GM19395 (cell line): ENCODE measurements at regions not wholly inside any gene's neighbourhood (a gene's known extent, or its start where the extent isn't known, plus 50 kb on each side); places are given as distances from the start of the nearest gene placed in this dataset.

ENCODE experiments used
- ATAC-seq: cut with Tn5 transposase; IDR thresholded peaks from one replicate; pipeline ENCODE4 v1.9.1; 2021; ENCODE audit warnings: mild to moderate bottlenecking, moderate library complexity; ENCODE audit not compliant: unreplicated experiment

DNA sequence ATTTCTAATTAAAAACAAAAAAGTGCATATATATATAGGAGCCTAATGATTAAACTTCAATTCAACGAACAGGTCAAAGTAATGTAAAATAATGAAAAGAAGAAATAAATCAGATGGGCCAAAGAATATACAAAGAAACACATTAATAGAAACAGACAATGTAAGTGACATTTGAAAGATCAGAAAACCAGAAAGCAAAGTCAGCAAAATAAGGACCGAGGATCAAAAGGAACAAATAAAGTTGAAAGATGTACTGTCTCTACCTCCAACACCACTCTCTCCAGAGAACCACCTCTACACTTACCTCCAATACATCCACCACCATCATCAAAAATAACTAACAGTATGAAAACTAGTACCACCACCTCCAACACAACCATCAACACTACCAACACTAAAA is 1226.3 kb upstream of the NCAM2 start:
- ATAC-seq: no peak

DNA sequence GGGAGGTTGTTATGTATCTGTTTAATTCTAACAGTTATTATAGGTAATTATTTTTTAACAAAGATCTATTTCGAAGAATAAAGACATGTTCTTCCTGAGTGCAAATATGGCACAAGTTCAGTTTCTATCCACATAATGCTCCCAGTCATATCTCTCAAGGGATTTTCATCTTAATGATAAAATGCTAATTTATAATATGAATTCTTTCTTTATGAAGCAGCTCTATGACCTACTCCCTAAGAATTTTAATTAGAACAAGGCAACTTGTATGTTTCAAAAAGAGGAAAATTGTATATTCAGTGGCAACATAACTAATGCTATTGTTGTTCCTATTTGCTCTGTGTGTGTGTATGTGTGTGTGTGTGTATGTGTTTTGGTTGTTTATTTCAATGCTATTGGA is 1222.1 kb upstream of the NCAM2 start:
- no peak for ATAC-seq

DNA sequence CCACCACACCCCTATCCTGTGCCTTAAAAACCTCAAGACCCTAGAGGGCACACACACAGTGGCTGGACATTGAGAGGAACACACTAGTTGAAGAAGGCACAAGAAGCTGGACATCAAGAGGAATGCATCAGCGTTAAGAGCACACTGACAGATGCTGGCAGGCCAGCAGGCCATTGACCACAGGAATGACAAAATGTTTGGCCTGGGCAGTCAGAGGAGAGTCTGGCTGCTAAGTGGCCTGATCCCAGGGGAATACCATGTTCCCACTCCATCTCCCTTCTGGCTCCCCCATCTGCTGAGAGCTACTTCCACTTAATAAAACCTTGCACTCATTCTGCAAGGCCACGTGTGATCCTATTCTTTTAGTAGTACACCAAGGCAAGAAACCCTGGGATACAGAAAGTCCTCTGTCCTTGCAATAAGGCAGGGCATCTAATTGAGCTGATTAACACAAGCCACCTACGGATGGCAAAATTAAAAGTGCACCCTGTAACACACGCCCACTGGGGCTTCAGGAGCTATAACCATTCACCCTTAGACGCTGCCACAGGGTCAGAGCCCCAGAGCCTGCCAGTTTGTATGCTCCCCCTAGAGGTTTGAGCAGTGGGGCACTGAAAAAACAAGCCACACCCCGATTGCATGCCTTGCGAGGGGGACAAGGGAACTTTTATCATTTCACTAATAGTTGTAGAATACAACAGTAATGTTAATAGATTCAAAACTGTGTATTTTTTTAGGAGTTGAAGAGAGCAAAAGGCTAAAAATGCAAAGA is 1216.1 kb upstream of the NCAM2 start:
- ATAC-seq: no peak

DNA sequence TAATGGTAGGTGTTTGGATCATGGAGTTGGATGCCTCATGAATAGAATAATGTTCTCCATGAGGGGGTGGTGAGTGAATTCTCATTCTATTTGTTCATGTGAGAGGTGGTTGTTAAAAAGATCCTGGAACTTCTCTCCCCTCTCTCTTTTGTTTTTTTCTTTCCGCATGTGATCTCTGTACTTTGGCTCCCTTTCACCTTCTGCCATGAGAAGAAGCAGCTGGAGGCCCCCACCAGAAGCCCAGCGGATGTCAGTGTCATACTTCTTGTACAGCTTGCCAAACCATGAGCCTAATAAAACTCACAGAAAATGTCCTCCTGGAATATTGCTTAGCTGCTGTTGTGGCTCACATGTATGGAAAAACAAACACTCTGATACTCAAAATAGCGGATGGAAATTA is 1212.3 kb upstream of the NCAM2 start:
- no peak for ATAC-seq

DNA sequence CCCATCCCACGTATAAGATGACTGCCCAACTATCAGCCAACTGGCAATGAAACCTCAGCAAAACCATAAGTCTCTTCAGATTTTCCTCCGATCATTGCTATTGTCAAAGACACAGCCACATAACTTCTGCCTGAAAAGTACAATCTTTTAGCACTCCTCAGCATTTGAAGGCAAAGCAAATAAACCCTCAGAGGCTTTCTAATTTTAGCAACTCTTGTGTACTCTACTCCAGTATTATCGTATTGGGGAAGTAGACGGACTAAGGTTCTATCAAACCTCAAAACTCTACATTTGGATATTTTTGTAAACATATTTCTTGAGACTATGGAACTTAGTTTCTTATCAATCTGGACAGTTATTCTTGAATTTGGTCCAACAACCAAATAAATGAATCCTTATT is 1206.2 kb upstream of the NCAM2 start:
- no peak for ATAC-seq

DNA sequence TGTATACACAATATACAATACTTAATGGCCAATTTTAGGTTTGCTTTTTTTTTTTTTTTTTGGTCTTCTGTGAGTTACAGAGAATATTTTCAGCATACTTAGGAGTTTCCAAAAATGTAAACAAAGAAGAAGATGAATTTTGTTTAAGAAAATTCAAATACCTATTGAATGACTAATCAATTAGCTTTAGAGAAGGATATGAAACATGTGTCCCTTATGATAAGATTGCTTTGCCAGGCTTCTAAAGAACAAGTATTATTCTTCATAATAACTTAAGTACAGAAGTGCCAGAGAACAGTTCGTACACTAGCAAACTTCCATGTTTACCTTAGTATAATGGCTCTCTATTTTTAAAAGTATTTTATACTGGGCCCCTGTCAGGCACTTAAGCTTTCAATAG is 1191.0 kb upstream of the NCAM2 start:
- no peak for ATAC-seq

DNA sequence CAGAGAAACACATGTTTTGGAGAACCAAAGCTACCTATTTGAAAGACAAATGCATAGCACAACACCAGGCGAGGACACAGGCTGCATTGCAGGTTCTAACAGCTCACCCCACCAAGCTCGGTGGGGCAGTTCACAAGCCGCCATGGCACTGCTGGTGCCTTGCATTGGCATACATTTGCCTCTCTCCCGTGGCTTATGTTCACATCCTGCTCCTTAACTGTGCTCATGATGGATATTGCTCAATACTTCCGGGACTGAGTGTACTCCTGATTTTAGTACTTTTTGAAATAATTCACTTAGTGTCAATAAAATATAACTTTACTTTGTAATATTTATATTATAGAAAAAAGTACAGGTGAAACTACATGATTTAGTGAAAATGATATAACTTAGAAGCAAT is 1187.4 kb upstream of the NCAM2 start:
- no peak for ATAC-seq

DNA sequence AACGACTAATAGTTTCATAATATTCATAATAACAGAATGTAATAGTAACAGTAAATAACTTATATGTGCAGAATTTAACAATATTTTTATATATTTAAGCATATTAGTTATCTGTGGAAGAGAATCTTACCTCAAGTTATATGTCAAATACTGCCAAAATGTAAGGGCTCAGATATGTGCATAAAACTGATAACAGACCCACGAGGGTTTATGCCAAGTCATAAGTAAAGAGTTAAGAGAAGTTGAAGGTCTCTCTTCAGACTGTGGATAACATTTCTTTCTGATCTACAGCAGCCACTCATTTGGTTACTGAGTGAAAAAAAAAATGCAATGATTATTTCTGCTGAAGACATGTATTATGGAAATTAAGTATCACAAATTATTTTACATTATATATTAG is 1167.8 kb upstream of the NCAM2 start:
- no peak for ATAC-seq

DNA sequence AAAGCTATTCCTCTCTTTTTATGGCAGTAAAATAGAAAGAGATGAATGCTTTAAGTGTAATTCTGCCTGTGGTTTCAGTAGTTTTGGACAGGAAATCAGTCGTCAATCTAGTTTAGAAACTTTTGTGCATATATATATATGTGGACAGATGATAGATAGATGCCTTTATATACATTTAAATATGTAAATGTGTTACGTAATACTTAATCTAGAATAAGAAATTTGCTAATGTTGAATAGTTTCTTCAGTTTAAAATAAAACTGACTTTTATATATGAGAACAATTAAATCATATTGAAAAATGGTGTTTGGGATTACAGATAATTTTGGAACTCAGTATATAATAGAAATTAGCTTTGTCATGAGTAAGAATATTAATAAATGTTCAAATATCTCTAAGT is 1165.7 kb upstream of the NCAM2 start:
- ATAC-seq: no peak

DNA sequence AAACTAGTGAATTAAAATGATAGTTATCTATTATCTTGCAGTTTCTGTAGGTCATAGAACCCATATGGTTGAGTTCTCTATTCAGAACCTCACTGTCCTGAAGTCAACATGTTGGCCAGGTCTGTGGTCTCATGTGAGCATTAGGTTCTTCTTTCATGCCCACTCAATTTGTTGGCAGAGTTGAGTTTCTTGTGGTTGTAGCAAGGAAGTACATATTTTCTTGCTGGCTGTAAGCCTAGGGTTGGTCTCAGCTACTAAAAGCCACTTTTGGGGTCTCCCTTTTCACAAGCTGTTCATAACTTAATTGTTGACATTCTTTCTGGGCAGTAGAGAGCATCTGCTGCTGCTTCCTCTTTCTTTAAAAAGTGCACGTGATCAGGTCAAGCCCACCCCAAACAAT is 1165.1 kb upstream of the NCAM2 start:
- ATAC-seq: no peak

DNA sequence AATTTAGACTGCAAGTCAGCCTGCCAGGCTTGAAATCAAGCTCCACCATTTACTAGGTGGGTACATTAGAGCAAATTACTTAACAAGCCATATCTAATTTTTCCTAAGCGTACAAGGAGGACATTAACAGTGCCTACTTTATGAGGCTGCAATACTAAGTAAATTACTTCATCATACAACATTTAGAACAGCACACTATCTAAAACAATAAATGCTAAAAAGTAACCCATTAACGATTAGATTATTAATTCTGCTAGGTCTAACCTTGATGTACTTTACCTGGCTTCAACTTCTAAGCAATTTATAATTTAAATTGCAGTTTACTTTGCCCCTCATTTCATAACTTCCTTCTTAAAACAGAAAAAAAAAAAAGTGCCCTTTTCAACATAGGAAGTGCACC is 1155.6 kb upstream of the NCAM2 start:
- no peak for ATAC-seq

DNA sequence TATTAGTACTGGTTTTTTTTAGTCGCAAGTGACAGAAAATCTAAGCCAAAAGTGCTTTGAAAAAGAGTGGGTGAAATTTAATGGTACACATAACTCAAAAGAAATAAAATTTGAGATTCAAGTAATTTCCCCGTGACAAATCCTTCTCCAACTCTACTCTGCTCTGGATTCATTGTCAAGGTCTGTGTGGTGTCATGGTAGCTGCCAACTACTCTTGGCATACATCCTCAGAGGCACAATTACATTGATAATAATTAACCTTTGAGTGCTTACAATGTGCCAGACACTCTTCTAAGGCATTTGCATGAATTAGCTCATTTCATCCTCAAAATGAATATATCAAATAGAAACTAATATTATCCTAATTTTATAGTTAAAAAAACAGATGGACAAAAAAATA is 1153.9 kb upstream of the NCAM2 start:
- no peak for ATAC-seq

DNA sequence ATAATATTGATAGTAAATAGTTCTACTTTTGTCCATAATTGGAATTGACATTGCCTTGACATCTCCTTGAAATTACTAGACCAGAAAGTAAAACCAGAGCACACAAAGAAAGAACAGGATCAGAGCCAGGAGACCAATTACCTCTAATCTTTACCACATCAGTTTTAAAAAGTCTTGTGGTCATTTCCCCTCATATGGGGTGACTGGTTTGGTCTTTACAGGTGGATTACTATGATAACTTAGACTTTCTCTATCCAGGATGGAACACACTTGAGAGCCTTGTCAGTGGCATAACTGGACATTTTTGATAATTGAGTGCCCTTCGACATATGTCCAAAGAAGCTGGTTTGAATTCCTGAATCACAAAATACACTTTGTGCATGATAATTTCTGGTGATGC is 1148.1 kb upstream of the NCAM2 start:
- no peak for ATAC-seq

DNA sequence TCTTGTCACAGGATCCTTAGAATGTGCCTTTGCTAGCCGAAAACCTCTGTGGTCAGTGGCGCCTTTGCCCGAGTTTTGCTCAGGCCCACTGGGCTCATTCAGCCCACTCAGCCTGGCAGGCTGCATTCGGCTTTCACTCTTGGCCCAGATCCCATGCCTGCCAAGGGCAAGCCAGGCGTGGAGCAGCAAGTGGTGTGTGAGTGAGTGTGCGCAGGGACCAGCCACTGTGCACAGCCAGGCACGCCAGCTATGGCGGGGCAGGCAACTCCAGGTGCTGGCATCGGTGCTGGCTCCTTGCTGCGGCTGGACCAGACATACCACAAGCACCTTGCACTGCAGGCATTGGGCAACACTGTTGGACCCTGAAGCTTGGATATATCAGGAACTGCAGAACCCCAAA is 1145.1 kb upstream of the NCAM2 start:
- no peak for ATAC-seq

DNA sequence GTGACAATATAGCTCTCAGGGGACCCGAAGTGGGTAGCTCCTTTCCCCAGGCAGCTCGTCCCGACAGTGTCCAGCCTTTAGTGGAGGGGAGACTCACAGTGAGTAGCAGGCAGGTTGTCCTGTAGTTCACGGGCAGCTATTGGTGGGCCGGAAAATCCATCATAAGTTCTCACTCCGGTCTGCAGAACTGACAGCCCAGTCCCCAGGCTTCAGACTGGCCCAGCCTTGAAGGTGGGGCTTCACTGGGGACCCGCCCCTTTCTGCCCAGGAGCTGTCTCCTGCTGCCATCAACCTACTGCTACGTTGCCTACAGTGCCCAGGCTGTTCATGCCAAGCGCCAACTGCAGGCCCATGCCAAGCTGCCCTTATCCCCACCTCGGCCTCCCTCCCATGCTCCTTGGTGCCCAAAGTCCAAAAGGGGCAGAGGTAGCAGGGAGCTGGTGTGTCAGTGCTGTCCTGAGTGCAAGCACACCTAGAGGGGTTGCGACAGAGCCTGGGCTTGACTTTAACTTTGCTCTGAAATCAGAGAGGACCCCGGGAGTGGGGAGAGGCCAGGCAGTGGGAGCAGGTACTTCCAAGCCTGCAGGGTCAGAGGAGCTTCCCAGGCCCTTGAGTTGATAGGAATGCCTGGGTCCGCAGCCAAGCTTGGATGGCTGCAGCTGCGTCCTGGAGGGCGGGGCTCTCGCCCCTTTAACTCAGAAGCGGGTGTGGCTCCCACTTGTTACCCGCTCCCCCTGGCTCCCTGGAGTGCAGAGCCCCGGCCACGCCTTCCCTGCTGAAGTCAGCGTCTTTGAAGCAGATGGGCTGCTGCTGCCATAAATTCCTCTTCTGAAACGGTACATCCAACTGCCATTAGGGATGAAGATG is 1144.3 kb upstream of the NCAM2 start:
- ATAC-seq: no peak

DNA sequence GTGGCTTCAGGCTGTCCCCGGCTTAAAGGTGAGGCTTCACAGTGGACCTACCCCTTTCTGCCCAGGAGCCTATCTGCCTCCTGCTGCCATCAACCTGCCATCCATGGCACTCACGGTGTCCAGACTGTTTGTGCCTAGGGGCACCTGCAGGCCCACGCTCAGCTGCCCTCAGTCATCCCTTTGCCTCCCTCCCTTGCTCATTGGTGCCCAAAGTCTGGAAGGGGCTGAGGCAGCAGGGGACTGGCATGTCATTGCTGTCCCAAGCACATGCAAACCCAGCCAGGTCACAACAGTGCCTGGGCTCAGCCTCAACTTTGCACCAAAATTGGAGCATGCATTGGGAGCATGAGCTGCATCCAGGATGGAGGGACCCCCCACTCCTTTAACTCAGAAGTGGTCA is 1142.7 kb upstream of the NCAM2 start:
- no peak for ATAC-seq

DNA sequence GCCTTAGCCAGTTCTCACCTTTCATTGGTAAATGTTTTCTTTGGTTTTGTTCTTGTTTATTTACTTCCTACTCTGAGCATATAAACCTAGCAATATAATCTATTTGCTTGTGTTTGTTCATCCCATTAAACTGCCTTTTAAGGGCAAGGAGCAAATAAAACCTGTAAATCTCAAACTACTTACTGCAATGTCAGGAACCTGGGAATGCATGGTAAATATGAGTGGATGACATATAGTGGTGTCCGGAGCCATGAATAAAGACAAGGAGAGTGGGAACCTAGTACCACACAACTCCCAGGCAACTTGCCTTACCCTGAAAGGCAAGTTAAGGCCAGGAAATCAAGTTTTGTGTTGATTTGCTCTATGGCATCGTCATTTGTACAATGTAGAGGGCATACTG is 1133.7 kb upstream of the NCAM2 start:
- ATAC-seq: no peak

DNA sequence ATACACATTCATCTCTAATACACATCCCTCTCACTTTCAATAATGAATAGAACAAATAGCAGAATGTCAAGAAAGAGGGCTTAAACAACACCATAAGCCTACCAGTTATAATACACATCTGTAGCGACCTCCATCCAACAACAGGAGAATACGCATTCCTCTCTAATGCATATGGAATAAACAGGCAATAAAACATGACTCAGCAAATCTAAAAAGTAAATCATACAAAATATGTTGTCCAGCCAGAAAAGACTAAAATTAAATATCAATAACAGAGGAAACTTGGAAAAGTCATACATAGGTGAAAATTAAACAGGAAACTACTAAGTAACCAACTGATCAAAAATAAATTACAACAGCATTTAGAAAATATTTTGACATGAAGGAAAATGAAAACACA is 1127.5 kb upstream of the NCAM2 start:
- no peak for ATAC-seq

DNA sequence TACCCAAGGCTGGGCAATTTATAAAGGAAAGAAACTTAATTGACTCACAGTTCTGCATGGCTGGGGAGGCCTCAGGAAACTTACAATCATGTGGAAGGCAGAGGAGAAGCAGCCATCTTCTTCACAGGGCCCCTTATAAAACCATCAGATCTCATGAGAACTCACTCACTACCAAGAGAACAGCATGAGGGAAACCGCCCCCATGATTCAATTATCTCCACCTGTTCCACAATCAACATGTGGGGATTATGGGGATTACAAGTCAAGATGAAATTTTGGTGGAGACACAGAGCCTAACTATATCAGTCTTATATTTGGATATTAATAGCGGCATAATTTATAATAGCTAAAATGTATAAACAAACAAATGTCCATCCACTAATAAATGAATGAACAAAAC is 1123.7 kb upstream of the NCAM2 start:
- ATAC-seq: no peak

DNA sequence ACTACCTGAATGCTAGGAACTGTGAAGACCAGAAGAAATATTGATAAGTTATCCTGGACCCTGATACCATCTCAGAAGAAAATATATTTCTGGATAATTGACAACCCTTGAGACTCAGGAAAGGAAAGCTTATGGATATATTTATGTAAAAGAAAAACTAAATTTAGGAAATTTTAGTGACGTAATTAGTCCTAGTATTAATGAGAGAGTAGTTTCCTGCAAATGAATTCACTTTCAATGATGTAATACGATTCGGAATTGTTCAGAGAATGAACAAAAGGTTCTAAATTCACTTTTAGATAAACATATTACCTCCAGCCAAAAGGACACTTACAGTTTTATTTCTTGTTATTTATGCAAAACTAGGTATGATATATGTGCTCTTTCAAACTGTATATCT is 1120.1 kb upstream of the NCAM2 start:
- ATAC-seq: no peak

DNA sequence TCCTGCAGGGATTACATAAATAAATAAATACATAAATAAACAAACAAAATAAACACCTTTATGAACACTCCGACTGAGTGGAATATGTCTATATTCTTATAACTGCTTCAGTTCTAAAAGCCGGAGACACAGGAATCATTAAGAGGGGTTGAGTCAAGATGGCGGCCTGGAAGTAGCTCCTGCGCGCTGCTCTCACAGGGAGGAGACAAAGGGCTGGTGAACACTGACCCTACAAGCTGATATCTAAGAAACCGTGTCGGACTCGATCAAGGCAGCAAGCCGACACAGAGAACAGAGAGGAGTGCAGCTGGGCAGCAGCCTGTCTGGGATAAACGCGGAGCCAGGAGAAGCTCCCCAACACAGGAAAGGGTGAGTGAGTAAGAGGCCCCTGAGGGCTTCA is 1098.6 kb upstream of the NCAM2 start:
- no peak for ATAC-seq

DNA sequence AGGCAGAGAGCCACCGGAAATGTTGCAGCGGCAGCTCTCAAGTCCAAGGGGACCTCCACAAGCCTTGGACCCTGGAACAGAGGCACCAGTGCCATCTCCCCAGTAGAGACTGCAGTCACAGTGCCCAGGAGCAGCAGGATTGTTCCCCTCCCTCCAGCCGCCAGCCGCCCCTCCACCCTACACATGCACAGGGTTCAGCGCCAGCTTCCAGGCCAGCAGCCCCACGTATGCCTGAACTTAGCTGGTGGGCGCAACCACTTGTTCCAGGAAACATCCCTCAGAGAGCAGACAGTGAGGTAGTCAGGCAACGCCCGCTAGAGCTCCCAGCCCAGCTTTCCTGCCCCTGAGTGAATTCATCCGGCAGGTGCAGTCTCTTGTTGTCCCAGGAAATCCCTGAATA is 1098.1 kb upstream of the NCAM2 start:
- no peak for ATAC-seq
